PC-3 (cell line): ENCODE measurements at regions not wholly inside any gene's neighbourhood (a gene's known extent, or its start where the extent isn't known, plus 50 kb on each side); places are given as distances from the start of the nearest gene placed in this dataset.

Source experiments
- ATAC-seq: fragments of 200-7000 bp; cut with Tn5 transposase; 2 replicates; pipeline ENCODE4 v1.9.1; 2020; ENCODE audit warnings: mild to moderate bottlenecking, moderate library complexity
- BruUV-seq: library from RNA; stranded (reverse); fragments of 400-500 nt; replicated peaks from 2 replicates; lab custom pipeline; 2021; lab: Mats Ljungman, UMichigan
- CTCF ChIA-PET: fragments of 300-600 bp; sonication (Branson Sonifier 250); formaldehyde crosslinking; loops from one replicate; lab custom pipeline; 2022; ENCODE audit warnings: antibody characterized with exemption; lab: Charles Lee
- POLR2A ChIA-PET: fragments of 300-600 bp; sonication (Branson Sonifier 250); formaldehyde crosslinking; loops from one replicate; lab custom pipeline; 2022; ENCODE audit warnings: antibody characterized with exemption; ENCODE audit not compliant: unreplicated experiment; lab: Charles Lee
- DNase-seq: peaks from one replicate; pipeline ENCODE4 v3.0.0-alpha.2; 2015
- H2AFZ ChIP-seq: fragments of 300-600 bp; sonication (generic); 2 replicates; pipeline ENCODE4 v1.6.0; 2016; ENCODE audit warnings: antibody characterized with exemption, low read length
- H3F3A ChIP-seq: fragments of 300-600 bp; sonication (generic); one replicate; pipeline ENCODE4 v1.6.0; 2017; ENCODE audit warnings: antibody characterized with exemption, low read length, control low read depth, mild to moderate bottlenecking; ENCODE audit not compliant: unreplicated experiment
- H3K27ac ChIP-seq: fragments of 300-600 bp; sonication (generic); 2 replicates; pipeline ENCODE4 v1.5.1; 2016; ENCODE audit warnings: mild to moderate bottlenecking, low read length
- H3K27me3 ChIP-seq: fragments of 300-600 bp; sonication (generic); 2 replicates; pipeline ENCODE4 v1.6.1; 2016; ENCODE audit warnings: low read length, mixed read lengths
- H3K36me3 ChIP-seq: fragments of 300-600 bp; sonication (generic); 2 replicates; pipeline ENCODE4 v1.6.1; 2016; ENCODE audit warnings: low read depth, mixed run types, low read length, mixed read lengths
- H3K4me1 ChIP-seq: fragments of 300-600 bp; sonication (generic); 2 replicates; pipeline ENCODE4 v1.5.1; 2016; ENCODE audit warnings: low read length; ENCODE audit not compliant: insufficient read depth
- H3K4me2 ChIP-seq: fragments of 300-600 bp; sonication (generic); 2 replicates; pipeline ENCODE4 v1.6.0; 2016; ENCODE audit warnings: low read length
- H3K4me3 ChIP-seq: fragments of 300-600 bp; sonication (generic); 2 replicates; pipeline ENCODE4 v1.5.1; 2016; ENCODE audit warnings: mild to moderate bottlenecking, low read length, mixed read lengths
- H3K79me2 ChIP-seq: fragments of 300-600 bp; sonication (generic); 2 replicates; pipeline ENCODE4 v1.6.1; 2017; ENCODE audit warnings: low read length, mixed read lengths
- H3K9ac ChIP-seq: fragments of 300-600 bp; sonication (generic); 2 replicates; pipeline ENCODE4 v1.6.0; 2016; ENCODE audit warnings: mild to moderate bottlenecking, low read length
- H3K9me2 ChIP-seq: fragments of 300-600 bp; sonication (generic); replicated peaks from 2 replicates; pipeline ENCODE4 v1.6.1; 2016; ENCODE audit warnings: mixed run types, low read length, mixed read lengths
- H3K9me3 ChIP-seq: fragments of 300-600 bp; sonication (generic); 2 replicates; pipeline ENCODE4 v1.6.1; 2016; ENCODE audit warnings: low read length, mixed read lengths
- H4K20me1 ChIP-seq: fragments of 300-600 bp; sonication (generic); 2 replicates; pipeline ENCODE4 v1.6.1; 2016; ENCODE audit warnings: low read length, mixed read lengths
- EZH2 ChIP-seq: fragments of 300-600 bp; sonication (generic); IDR thresholded peaks from one replicate; pipeline ENCODE4 v1.6.1; 2017; ENCODE audit warnings: antibody characterized with exemption, mild to moderate bottlenecking, low read length; ENCODE audit not compliant: unreplicated experiment
- EZH2phosphoT487 ChIP-seq: fragments of 300-600 bp; sonication (generic); IDR thresholded peaks from 2 replicates; pipeline ENCODE4 v1.6.1; 2018; ENCODE audit warnings: mild to moderate bottlenecking, antibody characterized with exemption, low read length, borderline replicate concordance
- intact Hi-C: fragments of 100-400 bp; cut with micrococcal nuclease; formaldehyde crosslinking; loops from 2 replicates; pipeline ENCODE4 v1.9.0; 2023
- TF ChIP-seq, protein P1 (sequence below): fragments of 300-600 bp; sonication (generic); conservative IDR thresholded peaks from 2 replicates; pipeline ENCODE4 v1.5.1; 2017; ENCODE audit warnings: antibody characterized with exemption, low read depth, mild to moderate bottlenecking, low read length

DNA sequence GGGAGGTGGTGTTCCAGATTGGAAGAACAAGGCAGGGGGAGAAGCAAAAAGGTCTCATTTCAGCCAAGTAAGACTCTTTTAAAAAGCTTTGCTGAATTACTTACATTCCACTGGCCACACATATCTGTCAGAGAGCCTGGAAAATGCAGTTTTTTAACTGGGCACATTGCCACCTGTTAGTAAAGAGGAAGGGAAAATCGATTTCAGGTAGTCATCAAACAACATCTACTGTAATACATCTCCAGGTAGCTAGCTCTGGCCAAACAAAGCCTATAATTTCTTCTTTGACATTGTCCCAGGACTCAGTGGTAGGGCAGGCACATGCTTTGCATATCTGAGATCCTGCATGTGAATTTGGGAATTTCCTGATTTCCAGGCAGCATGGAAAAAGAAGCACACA, 480.7 kb upstream of the SUCLG2 start:
- Histone ChIP-seq H3K4me2 (no peak overlapping the region), H3K9me3 (no peaks in the 10 kb centered on the region), H3F3A (no peaks in the 10 kb centered on the region), H3K9me2 (no peaks in the 10 kb centered on the region), H3K9ac (no peak overlapping the region), H3K4me1 (no peaks in the 10 kb centered on the region), H3K27me3 (no peaks in the 10 kb centered on the region), H3K4me3 (no peak overlapping the region), H3K27ac (no peak overlapping the region), H3K36me3 (no peaks in the 10 kb centered on the region), H2AFZ (no peak overlapping the region), H4K20me1 (no peaks in the 10 kb centered on the region), H3K79me2 (no peaks in the 10 kb centered on the region)
- POLR2A ChIA-PET, result no interaction called here
- no peak for DNase-seq
- intact Hi-C loops, result no loop called here
- BruUV-seq, result no TSS peak
- TF ChIP-seq, protein P1, sequence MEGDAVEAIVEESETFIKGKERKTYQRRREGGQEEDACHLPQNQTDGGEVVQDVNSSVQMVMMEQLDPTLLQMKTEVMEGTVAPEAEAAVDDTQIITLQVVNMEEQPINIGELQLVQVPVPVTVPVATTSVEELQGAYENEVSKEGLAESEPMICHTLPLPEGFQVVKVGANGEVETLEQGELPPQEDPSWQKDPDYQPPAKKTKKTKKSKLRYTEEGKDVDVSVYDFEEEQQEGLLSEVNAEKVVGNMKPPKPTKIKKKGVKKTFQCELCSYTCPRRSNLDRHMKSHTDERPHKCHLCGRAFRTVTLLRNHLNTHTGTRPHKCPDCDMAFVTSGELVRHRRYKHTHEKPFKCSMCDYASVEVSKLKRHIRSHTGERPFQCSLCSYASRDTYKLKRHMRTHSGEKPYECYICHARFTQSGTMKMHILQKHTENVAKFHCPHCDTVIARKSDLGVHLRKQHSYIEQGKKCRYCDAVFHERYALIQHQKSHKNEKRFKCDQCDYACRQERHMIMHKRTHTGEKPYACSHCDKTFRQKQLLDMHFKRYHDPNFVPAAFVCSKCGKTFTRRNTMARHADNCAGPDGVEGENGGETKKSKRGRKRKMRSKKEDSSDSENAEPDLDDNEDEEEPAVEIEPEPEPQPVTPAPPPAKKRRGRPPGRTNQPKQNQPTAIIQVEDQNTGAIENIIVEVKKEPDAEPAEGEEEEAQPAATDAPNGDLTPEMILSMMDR, result no peak
- TF ChIP-seq EZH2phosphoT487, result no peak
- no peak for TF ChIP-seq EZH2
- ATAC-seq, result no peak
- CTCF ChIA-PET, result no interaction called here

DNA sequence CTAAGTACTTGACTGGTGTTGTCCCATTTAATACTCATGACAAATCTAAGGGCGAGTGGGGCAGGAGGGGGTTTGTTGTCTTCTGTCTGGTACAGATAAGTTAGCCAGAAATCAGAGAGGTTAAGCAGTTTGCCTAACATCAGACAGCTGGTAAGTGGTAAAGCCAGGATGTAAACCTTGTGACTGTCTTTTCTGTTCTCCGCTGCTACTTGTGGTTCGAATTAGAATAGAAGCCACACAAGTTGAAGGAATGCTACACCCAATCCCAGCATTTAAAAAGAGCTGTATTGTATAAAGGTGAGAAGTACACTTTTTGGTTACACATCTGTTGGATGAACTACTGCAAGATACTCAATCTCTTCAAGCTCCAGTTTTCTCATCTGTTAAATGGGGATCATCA, 474.7 kb upstream of the SUCLG2 start:
- no peak overlapping the region for H2AFZ ChIP-seq
- no peaks in the 10 kb centered on the region for H4K20me1 ChIP-seq
- no peak overlapping the region for H3K27ac ChIP-seq
- intact Hi-C loops, result no loop called here
- no peak overlapping the region for H3K4me2 ChIP-seq
- no peaks in the 10 kb centered on the region for H3K9me2 ChIP-seq
- H3F3A ChIP-seq, result no peaks in the 10 kb centered on the region
- H3K79me2 ChIP-seq, result no peaks in the 10 kb centered on the region
- no peaks in the 10 kb centered on the region for H3K4me1 ChIP-seq
- TF ChIP-seq EZH2, result no peak
- H3K4me3 ChIP-seq, result no peak overlapping the region
- ChIA-PET CTCF (no interaction called here), POLR2A (no interaction called here)
- no peaks in the 10 kb centered on the region for H3K9me3 ChIP-seq
- no peaks in the 10 kb centered on the region for H3K36me3 ChIP-seq
- H3K9ac ChIP-seq, result no peak overlapping the region
- H3K27me3 ChIP-seq, result no peaks in the 10 kb centered on the region
- no TSS peak for BruUV-seq
- ATAC-seq (no peak), DNase-seq (no peak)

DNA sequence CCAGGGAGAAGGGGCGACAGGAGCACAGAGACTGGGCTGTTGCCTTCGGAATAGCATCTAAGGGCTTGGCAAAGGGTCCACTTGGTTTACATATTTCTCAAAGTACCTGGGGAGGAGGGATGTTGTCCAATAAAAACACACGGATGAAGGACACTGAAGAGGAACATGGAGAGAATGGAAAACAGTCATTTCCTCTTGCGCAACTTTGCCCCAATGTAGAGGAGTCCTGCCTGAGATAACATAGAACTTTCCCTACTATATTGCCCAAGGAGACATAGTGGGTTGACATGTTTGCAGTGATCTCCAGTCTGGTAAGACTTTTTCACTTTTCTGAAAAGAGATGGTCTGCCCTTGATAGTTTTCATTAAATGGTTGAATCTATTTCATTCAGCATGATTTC, 468.8 kb upstream of the SUCLG2 start:
- no peak for ATAC-seq
- Histone ChIP-seq H3K4me1 (no peaks in the 10 kb centered on the region), H3K9me3 (no peaks in the 10 kb centered on the region), H3K27me3 (no peaks in the 10 kb centered on the region), H3F3A (no peaks in the 10 kb centered on the region), H3K9ac (no peak overlapping the region), H3K79me2 (no peaks in the 10 kb centered on the region), H4K20me1 (no peaks in the 10 kb centered on the region), H3K27ac (no peak overlapping the region), H3K9me2 (no peaks in the 10 kb centered on the region), H3K36me3 (no peaks in the 10 kb centered on the region), H2AFZ (no peak overlapping the region), H3K4me3 (no peak overlapping the region), H3K4me2 (no peak overlapping the region)
- BruUV-seq, result no TSS peak
- intact Hi-C loops, result no loop called here
- POLR2A ChIA-PET, result no interaction called here
- TF ChIP-seq EZH2phosphoT487, result no peak
- TF ChIP-seq EZH2, result no peak
- TF ChIP-seq, protein P1, result no peak
- CTCF ChIA-PET, result no interaction called here
- DNase-seq, result no peak
